SK-N-SH treated with all-trans-retinoic acid at 6 μM for 48 hours (cell line): ENCODE measurements at regions not wholly inside any gene's neighbourhood (a gene's known extent, or its start where the extent isn't known, plus 50 kb on each side); places are given as distances from the start of the nearest gene placed in this dataset.

Experiments
- ATAC-seq: fragments of 200-7000 bp; cut with Tn5 transposase; 3 replicates; pipeline ENCODE4 v1.9.1; 2020; ENCODE audit warnings: mild to moderate bottlenecking, moderate library complexity
- ARNTL ChIP-seq: fragments of 450-650 bp; formaldehyde crosslinking; IDR thresholded peaks from 2 replicates; pipeline ENCODE4 v1.5.0; 2020; ENCODE audit warnings: low read depth, mild to moderate bottlenecking, moderate library complexity, borderline replicate concordance
- CREB5 ChIP-seq: fragments of 250-450 bp; sonication (Bioruptor Pico); IDR thresholded peaks from 2 replicates; pipeline ENCODE4 v1.5.1; 2020; ENCODE audit warnings: low read depth, mild to moderate bottlenecking, moderate library complexity
- CSDC2 ChIP-seq: fragments of 250-450 bp; sonication (Bioruptor Pico); IDR thresholded peaks from 2 replicates; pipeline ENCODE4 v1.5.0; 2020; ENCODE audit warnings: mild to moderate bottlenecking, moderate library complexity
- CSRNP3 ChIP-seq: fragments of 250-450 bp; sonication (Bioruptor Pico); IDR thresholded peaks from 2 replicates; pipeline ENCODE4 v1.5.1; 2021; ENCODE audit warnings: mild to moderate bottlenecking, moderate library complexity
- ESRRG ChIP-seq: fragments of 250-450 bp; sonication (Bioruptor Pico); IDR thresholded peaks from 2 replicates; pipeline ENCODE4 v1.6.1; 2021; ENCODE audit warnings: mild to moderate bottlenecking
- GLIS3 ChIP-seq: fragments of 250-450 bp; sonication (Bioruptor Pico); IDR thresholded peaks from 2 replicates; pipeline ENCODE4 v1.5.0; 2020; ENCODE audit warnings: mild to moderate bottlenecking, moderate library complexity
- ISL1 ChIP-seq: fragments of 250-450 bp; sonication (Bioruptor Pico); IDR thresholded peaks from 2 replicates; pipeline ENCODE4 v2.1.2; 2022; ENCODE audit warnings: mild to moderate bottlenecking, moderate library complexity
- PATZ1 ChIP-seq: fragments of 250-450 bp; sonication (Bioruptor Pico); IDR thresholded peaks from 2 replicates; pipeline ENCODE4 v1.8.0; 2020; ENCODE audit warnings: mild to moderate bottlenecking, moderate library complexity, borderline replicate concordance
- POU6F1 ChIP-seq: fragments of 250-450 bp; sonication (Bioruptor Pico); IDR thresholded peaks from 2 replicates; pipeline ENCODE4 v1.8.0; 2021; ENCODE audit warnings: low read depth, mild to moderate bottlenecking, moderate library complexity, borderline replicate concordance
- PPARA ChIP-seq: fragments of 250-450 bp; sonication (Bioruptor Pico); IDR thresholded peaks from 2 replicates; pipeline ENCODE4 v1.5.0; 2020; ENCODE audit warnings: mild to moderate bottlenecking, borderline replicate concordance
- RARB ChIP-seq: fragments of 250-450 bp; sonication (Bioruptor Pico); IDR thresholded peaks from 2 replicates; pipeline ENCODE4 v1.8.0; 2021; ENCODE audit warnings: mild to moderate bottlenecking, moderate library complexity
- SNAI2 ChIP-seq: fragments of 250-450 bp; sonication (Bioruptor Pico); IDR thresholded peaks from 2 replicates; pipeline ENCODE4 v1.5.0; 2020; ENCODE audit warnings: mild to moderate bottlenecking, moderate library complexity
- TCF4 ChIP-seq: fragments of 250-450 bp; sonication (Bioruptor Pico); IDR thresholded peaks from 2 replicates; pipeline ENCODE4 v1.8.0; 2021; ENCODE audit warnings: mild to moderate bottlenecking, moderate library complexity, borderline replicate concordance
- TOX ChIP-seq: fragments of 250-450 bp; sonication (Bioruptor Pico); IDR thresholded peaks from 2 replicates; pipeline ENCODE4 v1.8.0; 2021; ENCODE audit warnings: mild to moderate bottlenecking, moderate library complexity, borderline replicate concordance
- TSHZ2 ChIP-seq: fragments of 250-450 bp; sonication (Bioruptor Pico); IDR thresholded peaks from 2 replicates; pipeline ENCODE4 v1.5.0; 2020; ENCODE audit warnings: mild to moderate bottlenecking, moderate library complexity
- ZFP3 ChIP-seq: fragments of 250-450 bp; sonication (Bioruptor Pico); IDR thresholded peaks from 2 replicates; pipeline ENCODE4 v1.5.0; 2020; ENCODE audit warnings: mild to moderate bottlenecking, moderate library complexity
- ZNF565 ChIP-seq: fragments of 450-650 bp; formaldehyde crosslinking; conservative IDR thresholded peaks from 2 replicates; pipeline ENCODE4 v1.5.0; 2020; ENCODE audit warnings: low read depth, mild to moderate bottlenecking, moderate library complexity
- ZNF70 ChIP-seq: fragments of 450-650 bp; formaldehyde crosslinking; IDR thresholded peaks from 2 replicates; pipeline ENCODE4 v1.5.0; 2020; ENCODE audit warnings: mild to moderate bottlenecking, moderate library complexity
- ZNF8 ChIP-seq: fragments of 450-650 bp; formaldehyde crosslinking; IDR thresholded peaks from 2 replicates; pipeline ENCODE4 v1.5.0; 2020; ENCODE audit warnings: mild to moderate bottlenecking, moderate library complexity

- TF ChIP-seq CSRNP3 (no peak), POU6F1 (CRISPR knock-in tag) (no peak), TOX (no peak), SNAI2 (CRISPR knock-in tag) (no peak), ZNF565 (CRISPR knock-in tag) (no peak), ZNF8 (CRISPR knock-in tag) (no peak), ISL1 (no peak), CSDC2 (CRISPR knock-in tag) (no peak), PATZ1 (no peak), TCF4 (CRISPR knock-in tag) (no peak), ZNF70 (CRISPR knock-in tag) (no peak)
Measured at GRCh38 chr14:85191986-85192385, 338.0 kb upstream of the FLRT2 start (continued).

GRCh38 chr14:85195872-85196477 is 334.0 kb upstream of the FLRT2 start:
- peak; percentile 73; the same call in 2 of the 3 replicates for ATAC-seq
- TF ChIP-seq GLIS3 (CRISPR knock-in tag) (no peak), TSHZ2 (no peak), CREB5 (CRISPR knock-in tag) (no peak), ZFP3 (CRISPR knock-in tag) (no peak), ESRRG (CRISPR knock-in tag) (no peak), RARB (CRISPR knock-in tag) (no peak), SNAI2 (CRISPR knock-in tag) (no peak), TCF4 (CRISPR knock-in tag) (no peak), ZNF8 (CRISPR knock-in tag) (no peak), ZNF565 (CRISPR knock-in tag) (no peak), PPARA (CRISPR knock-in tag) (no peak), CSRNP3 (no peak)

- no peak; the same call in 2 of the 3 replicates for ATAC-seq
- TF ChIP-seq CREB5 (CRISPR knock-in tag), result no peak
- TF ChIP-seq ARNTL (CRISPR knock-in tag), result no peak
- TF ChIP-seq SNAI2 (CRISPR knock-in tag), result no peak
- no peak for TF ChIP-seq PPARA (CRISPR knock-in tag)
- no peak for TF ChIP-seq POU6F1 (CRISPR knock-in tag)
- no peak for TF ChIP-seq TOX
- no peak for TF ChIP-seq TSHZ2
- no peak for TF ChIP-seq ISL1
- no peak for TF ChIP-seq CSDC2 (CRISPR knock-in tag)
Measured at GRCh38 chr14:85198001-85198400, 331.9 kb upstream of the FLRT2 start.
